WTC11 (cell line): ENCODE measurements at regions not wholly inside any gene's neighbourhood (a gene's known extent, or its start where the extent isn't known, plus 50 kb on each side); places are given as distances from the start of the nearest gene placed in this dataset.

ENCODE experiments used
- ATAC-seq: fragments of 200-7000 bp; cut with Tn5 transposase; 2 replicates; pipeline ENCODE4 v1.10.0; 2021; ENCODE audit warnings: mild to moderate bottlenecking, moderate library complexity
- CTCF ChIA-PET: fragments of 300-600 bp; sonication (Branson Sonifier 250); formaldehyde crosslinking; loops from one replicate; lab custom pipeline; 2021; ENCODE audit warnings: antibody characterized with exemption; lab: Charles Lee
- POLR2A ChIA-PET: fragments of 350-600 bp; sonication (Branson Sonifier 250); formaldehyde crosslinking; loops from one replicate; lab custom pipeline; 2021; ENCODE audit warnings: antibody characterized with exemption; lab: Charles Lee
- DNase-seq: peaks from one replicate; pipeline ENCODE4 v3.0.0; 2021; ENCODE audit warnings: low spot score
- H3K27ac Mint-ChIP-seq: 2 replicates; pipeline ENCODE4 v1.8.0; 2021; ENCODE audit warnings: mixed read lengths
- H3K27me3 Mint-ChIP-seq: 2 replicates; pipeline ENCODE4 v1.8.0; 2021; ENCODE audit warnings: low read depth, mild to moderate bottlenecking, moderate library complexity, mixed read lengths
- H3K36me3 Mint-ChIP-seq: 2 replicates; pipeline ENCODE4 v1.8.0; 2021; ENCODE audit warnings: mixed read lengths
- H3K4me1 Mint-ChIP-seq: 2 replicates; pipeline ENCODE4 v1.8.0; 2022; ENCODE audit warnings: mixed read lengths
- H3K4me3 Mint-ChIP-seq: 2 replicates; pipeline ENCODE4 v1.8.0; 2021; ENCODE audit warnings: mild to moderate bottlenecking, moderate library complexity, mixed read lengths
- H3K9me3 Mint-ChIP-seq: 2 replicates; pipeline ENCODE4 v1.8.0; 2021; ENCODE audit warnings: mixed read lengths
- CREB1 ChIP-seq: sonication (generic); formaldehyde crosslinking; IDR thresholded peaks from 2 replicates; pipeline ENCODE4 v1.8.0; 2023; ENCODE audit warnings: mild to moderate bottlenecking, missing genetic modification reagents
- ETV6 ChIP-seq: sonication (generic); formaldehyde crosslinking; IDR thresholded peaks from 2 replicates; pipeline ENCODE4 v1.8.1; 2022; ENCODE audit warnings: mild to moderate bottlenecking, missing genetic modification reagents
- FOXJ3 ChIP-seq: sonication (generic); formaldehyde crosslinking; IDR thresholded peaks from 2 replicates; pipeline ENCODE4 v1.9.0; 2021; ENCODE audit warnings: missing genetic modification reagents, mild to moderate bottlenecking, borderline replicate concordance
- JUN ChIP-seq: sonication (generic); formaldehyde crosslinking; IDR thresholded peaks from 2 replicates; pipeline ENCODE4 v1.8.0; 2023; ENCODE audit warnings: mild to moderate bottlenecking, missing genetic modification reagents
- MYBL2 ChIP-seq: sonication (generic); formaldehyde crosslinking; IDR thresholded peaks from 2 replicates; pipeline ENCODE4 v1.8.1; 2023; ENCODE audit warnings: mild to moderate bottlenecking, moderate library complexity, missing genetic modification reagents
- NR2C2 ChIP-seq: sonication (generic); formaldehyde crosslinking; IDR thresholded peaks from 2 replicates; pipeline ENCODE4 v1.8.0; 2022; ENCODE audit warnings: mild to moderate bottlenecking, missing genetic modification reagents
- OVOL2 ChIP-seq: fragments of 250-450 bp; sonication (Bioruptor Pico); IDR thresholded peaks from 2 replicates; pipeline ENCODE4 v1.9.0; 2021; ENCODE audit warnings: mild to moderate bottlenecking, borderline replicate concordance
- RELA ChIP-seq: sonication (generic); formaldehyde crosslinking; IDR thresholded peaks from 2 replicates; pipeline ENCODE4 v1.8.1; 2022; ENCODE audit warnings: missing genetic modification reagents, mild to moderate bottlenecking, borderline replicate concordance
- RORB ChIP-seq: fragments of 250-450 bp; sonication (Bioruptor Pico); IDR thresholded peaks from 2 replicates; pipeline ENCODE4 v1.9.0; 2021; ENCODE audit warnings: mild to moderate bottlenecking
- SMAD4 ChIP-seq: sonication (generic); formaldehyde crosslinking; IDR thresholded peaks from 2 replicates; pipeline ENCODE4 v1.8.0; 2022; ENCODE audit warnings: mild to moderate bottlenecking, missing genetic modification reagents
- TEAD1 ChIP-seq: sonication (generic); formaldehyde crosslinking; IDR thresholded peaks from 2 replicates; pipeline ENCODE4 v1.8.0; 2022; ENCODE audit warnings: mild to moderate bottlenecking, missing genetic modification reagents
- TP53 ChIP-seq: sonication (generic); formaldehyde crosslinking; IDR thresholded peaks from 2 replicates; pipeline ENCODE4 v1.8.1; 2023; ENCODE audit warnings: mild to moderate bottlenecking, missing genetic modification reagents
- ZBTB21 ChIP-seq: sonication (generic); formaldehyde crosslinking; IDR thresholded peaks from 2 replicates; pipeline ENCODE4 v1.8.1; 2023; ENCODE audit warnings: mild to moderate bottlenecking, missing genetic modification reagents, borderline replicate concordance
- ZNF121 ChIP-seq: sonication (generic); formaldehyde crosslinking; IDR thresholded peaks from 2 replicates; pipeline ENCODE4 v1.8.0; 2023; ENCODE audit warnings: missing genetic modification reagents
- ZNF219 ChIP-seq: sonication (generic); formaldehyde crosslinking; IDR thresholded peaks from 2 replicates; pipeline ENCODE4 v1.8.0; 2023; ENCODE audit warnings: missing genetic modification reagents, mild to moderate bottlenecking, borderline replicate concordance
- ZNF317 ChIP-seq: sonication (generic); formaldehyde crosslinking; IDR thresholded peaks from 2 replicates; pipeline ENCODE4 v1.8.1; 2023; ENCODE audit warnings: low read depth, mild to moderate bottlenecking, moderate library complexity, missing genetic modification reagents, borderline replicate concordance
- TF ChIP-seq, protein P1 (sequence below): fragments of 250-450 bp; sonication (Bioruptor Pico); IDR thresholded peaks from 2 replicates; pipeline ENCODE4 v1.9.0; 2021; ENCODE audit warnings: moderate library complexity, mild to moderate bottlenecking, inconsistent platforms, borderline replicate concordance
- TF ChIP-seq, protein P2 (sequence below): sonication (generic); formaldehyde crosslinking; IDR thresholded peaks from 2 replicates; pipeline ENCODE4 v1.8.1; 2022; ENCODE audit warnings: missing genetic modification reagents, borderline replicate concordance
- TF ChIP-seq, protein P3 (sequence below): fragments of 250-450 bp; sonication (Bioruptor Pico); IDR thresholded peaks from 2 replicates; pipeline ENCODE4 v1.8.0; 2021; ENCODE audit warnings: mild to moderate bottlenecking
- TF ChIP-seq, protein P4 (sequence below): sonication (generic); formaldehyde crosslinking; IDR thresholded peaks from 2 replicates; pipeline ENCODE4 v1.8.0; 2023; ENCODE audit warnings: mild to moderate bottlenecking, missing genetic modification reagents
- TF ChIP-seq, protein P5 (sequence below): sonication (generic); formaldehyde crosslinking; conservative IDR thresholded peaks from 2 replicates; pipeline ENCODE4 v1.8.1; 2022; ENCODE audit warnings: mild to moderate bottlenecking, missing genetic modification reagents
- TF ChIP-seq, protein P6 (sequence below): sonication (generic); formaldehyde crosslinking; IDR thresholded peaks from 2 replicates; pipeline ENCODE4 v1.8.1; 2022; ENCODE audit warnings: low read depth, missing genetic modification reagents, borderline replicate concordance
- TF ChIP-seq, protein P7 (sequence below): sonication (generic); formaldehyde crosslinking; IDR thresholded peaks from 2 replicates; pipeline ENCODE4 v1.8.1; 2023; ENCODE audit warnings: mild to moderate bottlenecking, missing genetic modification reagents, moderate library complexity
- TF ChIP-seq, protein P8 (sequence below): sonication (generic); formaldehyde crosslinking; IDR thresholded peaks from 2 replicates; pipeline ENCODE4 v1.8.0; 2022; ENCODE audit warnings: mild to moderate bottlenecking, missing genetic modification reagents

DNA sequence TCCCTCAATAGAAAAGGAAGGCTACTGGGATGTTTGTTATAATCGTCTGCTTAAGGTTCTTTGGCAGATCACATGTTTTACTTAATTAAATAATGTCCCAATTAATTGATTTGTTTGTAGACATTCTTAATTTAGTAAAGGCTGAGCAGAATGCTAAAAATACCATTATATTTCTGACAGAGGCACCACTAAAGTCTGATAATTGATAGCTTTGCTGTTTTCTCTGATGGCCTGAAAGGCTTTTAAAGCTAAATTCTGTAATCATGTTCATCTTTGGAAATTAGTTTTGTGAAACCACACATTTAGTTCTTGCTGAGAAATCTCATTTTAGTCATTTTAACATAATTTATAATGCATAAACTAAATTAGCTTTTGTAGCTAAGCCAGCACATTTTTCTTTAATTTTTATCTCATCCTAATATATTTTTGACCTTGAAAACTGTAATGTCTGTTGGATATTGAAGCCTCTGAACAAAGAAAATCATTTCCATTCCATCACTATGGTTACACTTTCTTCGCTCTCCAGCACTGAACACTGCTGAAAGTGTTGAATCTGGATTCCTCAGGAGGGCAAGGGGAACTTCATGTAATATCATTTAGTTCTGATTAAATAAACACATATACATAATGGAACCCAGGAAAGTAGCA, 329.4 kb downstream of the ELAVL2 start:
- no peaks in the 10 kb centered on the region for H3K27me3 Mint-ChIP-seq
- CTCF ChIA-PET = no interaction called here

DNA sequence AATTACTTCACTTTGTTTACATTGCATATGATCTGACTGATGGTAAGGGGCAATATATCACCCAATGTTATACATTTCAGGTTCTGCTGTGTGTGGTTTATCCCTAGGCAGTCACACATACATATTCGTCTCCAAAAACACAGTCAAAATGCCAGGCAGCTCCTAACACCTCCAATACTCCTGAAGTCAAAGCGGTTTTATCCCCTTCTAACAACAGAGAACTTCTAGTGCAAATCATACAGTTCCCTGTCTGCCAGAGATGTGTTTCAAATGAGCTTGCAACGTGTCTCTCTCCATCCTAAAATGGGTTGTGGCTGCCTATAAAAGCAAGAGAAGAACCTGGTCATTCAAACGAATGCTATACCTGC, 328.9 kb downstream of the ELAVL2 start:
- ATAC-seq (no peak), DNase-seq (no peak)
- no peak overlapping the region for H3K4me3 Mint-ChIP-seq
- POLR2A ChIA-PET = no interaction called here
- no peaks in the 10 kb centered on the region for H3K27me3 Mint-ChIP-seq
- H3K27ac Mint-ChIP-seq = no peak overlapping the region
- CTCF ChIA-PET = no interaction called here
- no peaks in the 10 kb centered on the region for H3K36me3 Mint-ChIP-seq
- H3K9me3 Mint-ChIP-seq = peaks cover 4% of the 10 kb centered on the region; the same call in 1 of the 2 replicates
- 0 out of 2 replicates have a peak, but pooled peaks cover 4% of the 10 kb centered on the region for H3K4me1 Mint-ChIP-seq
- TF ChIP-seq ZBTB21 (CRISPR knock-in tag) (no peak), RELA (no peak), TP53 (CRISPR knock-in tag) (no peak), ZNF317 (CRISPR knock-in tag) (no peak), OVOL2 (CRISPR knock-in tag) (no peak), ZNF121 (CRISPR knock-in tag) (no peak), CREB1 (no peak), FOXJ3 (CRISPR knock-in tag) (no peak), TEAD1 (CRISPR knock-in tag) (no peak)
- TF ChIP-seq, protein P1, sequence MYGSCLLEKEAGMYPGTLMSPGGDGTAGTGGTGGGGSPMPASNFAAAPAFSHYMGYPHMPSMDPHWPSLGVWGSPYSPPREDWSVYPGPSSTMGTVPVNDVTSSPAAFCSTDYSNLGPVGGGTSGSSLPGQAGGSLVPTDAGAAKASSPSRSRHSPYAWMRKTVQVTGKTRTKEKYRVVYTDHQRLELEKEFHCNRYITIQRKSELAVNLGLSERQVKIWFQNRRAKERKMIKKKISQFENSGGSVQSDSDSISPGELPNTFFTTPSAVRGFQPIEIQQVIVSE (CRISPR knock-in tag) = no peak
- TF ChIP-seq, protein P2, sequence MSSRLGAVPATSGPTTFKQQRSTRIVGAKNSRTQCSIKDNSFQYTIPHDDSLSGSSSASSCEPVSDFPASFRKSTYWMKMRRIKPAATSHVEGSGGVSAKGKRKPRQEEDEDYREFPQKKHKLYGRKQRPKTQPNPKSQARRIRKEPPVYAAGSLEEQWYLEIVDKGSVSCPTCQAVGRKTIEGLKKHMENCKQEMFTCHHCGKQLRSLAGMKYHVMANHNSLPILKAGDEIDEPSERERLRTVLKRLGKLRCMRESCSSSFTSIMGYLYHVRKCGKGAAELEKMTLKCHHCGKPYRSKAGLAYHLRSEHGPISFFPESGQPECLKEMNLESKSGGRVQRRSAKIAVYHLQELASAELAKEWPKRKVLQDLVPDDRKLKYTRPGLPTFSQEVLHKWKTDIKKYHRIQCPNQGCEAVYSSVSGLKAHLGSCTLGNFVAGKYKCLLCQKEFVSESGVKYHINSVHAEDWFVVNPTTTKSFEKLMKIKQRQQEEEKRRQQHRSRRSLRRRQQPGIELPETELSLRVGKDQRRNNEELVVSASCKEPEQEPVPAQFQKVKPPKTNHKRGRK (CRISPR knock-in tag) = no peak
- TF ChIP-seq, protein P3, sequence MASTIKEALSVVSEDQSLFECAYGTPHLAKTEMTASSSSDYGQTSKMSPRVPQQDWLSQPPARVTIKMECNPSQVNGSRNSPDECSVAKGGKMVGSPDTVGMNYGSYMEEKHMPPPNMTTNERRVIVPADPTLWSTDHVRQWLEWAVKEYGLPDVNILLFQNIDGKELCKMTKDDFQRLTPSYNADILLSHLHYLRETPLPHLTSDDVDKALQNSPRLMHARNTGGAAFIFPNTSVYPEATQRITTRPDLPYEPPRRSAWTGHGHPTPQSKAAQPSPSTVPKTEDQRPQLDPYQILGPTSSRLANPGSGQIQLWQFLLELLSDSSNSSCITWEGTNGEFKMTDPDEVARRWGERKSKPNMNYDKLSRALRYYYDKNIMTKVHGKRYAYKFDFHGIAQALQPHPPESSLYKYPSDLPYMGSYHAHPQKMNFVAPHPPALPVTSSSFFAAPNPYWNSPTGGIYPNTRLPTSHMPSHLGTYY = no peak
- TF ChIP-seq, protein P4, sequence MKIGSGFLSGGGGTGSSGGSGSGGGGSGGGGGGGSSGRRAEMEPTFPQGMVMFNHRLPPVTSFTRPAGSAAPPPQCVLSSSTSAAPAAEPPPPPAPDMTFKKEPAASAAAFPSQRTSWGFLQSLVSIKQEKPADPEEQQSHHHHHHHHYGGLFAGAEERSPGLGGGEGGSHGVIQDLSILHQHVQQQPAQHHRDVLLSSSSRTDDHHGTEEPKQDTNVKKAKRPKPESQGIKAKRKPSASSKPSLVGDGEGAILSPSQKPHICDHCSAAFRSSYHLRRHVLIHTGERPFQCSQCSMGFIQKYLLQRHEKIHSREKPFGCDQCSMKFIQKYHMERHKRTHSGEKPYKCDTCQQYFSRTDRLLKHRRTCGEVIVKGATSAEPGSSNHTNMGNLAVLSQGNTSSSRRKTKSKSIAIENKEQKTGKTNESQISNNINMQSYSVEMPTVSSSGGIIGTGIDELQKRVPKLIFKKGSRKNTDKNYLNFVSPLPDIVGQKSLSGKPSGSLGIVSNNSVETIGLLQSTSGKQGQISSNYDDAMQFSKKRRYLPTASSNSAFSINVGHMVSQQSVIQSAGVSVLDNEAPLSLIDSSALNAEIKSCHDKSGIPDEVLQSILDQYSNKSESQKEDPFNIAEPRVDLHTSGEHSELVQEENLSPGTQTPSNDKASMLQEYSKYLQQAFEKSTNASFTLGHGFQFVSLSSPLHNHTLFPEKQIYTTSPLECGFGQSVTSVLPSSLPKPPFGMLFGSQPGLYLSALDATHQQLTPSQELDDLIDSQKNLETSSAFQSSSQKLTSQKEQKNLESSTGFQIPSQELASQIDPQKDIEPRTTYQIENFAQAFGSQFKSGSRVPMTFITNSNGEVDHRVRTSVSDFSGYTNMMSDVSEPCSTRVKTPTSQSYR (CRISPR knock-in tag) = no peak
- TF ChIP-seq, protein P5, sequence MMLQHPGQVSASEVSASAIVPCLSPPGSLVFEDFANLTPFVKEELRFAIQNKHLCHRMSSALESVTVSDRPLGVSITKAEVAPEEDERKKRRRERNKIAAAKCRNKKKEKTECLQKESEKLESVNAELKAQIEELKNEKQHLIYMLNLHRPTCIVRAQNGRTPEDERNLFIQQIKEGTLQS (CRISPR knock-in tag) = no peak
- TF ChIP-seq, protein P6, sequence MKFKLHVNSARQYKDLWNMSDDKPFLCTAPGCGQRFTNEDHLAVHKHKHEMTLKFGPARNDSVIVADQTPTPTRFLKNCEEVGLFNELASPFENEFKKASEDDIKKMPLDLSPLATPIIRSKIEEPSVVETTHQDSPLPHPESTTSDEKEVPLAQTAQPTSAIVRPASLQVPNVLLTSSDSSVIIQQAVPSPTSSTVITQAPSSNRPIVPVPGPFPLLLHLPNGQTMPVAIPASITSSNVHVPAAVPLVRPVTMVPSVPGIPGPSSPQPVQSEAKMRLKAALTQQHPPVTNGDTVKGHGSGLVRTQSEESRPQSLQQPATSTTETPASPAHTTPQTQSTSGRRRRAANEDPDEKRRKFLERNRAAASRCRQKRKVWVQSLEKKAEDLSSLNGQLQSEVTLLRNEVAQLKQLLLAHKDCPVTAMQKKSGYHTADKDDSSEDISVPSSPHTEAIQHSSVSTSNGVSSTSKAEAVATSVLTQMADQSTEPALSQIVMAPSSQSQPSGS (CRISPR knock-in tag) = no peak

More for the DNA sequence above, 329.4 kb downstream of the ELAVL2 start:
- no peaks in the 10 kb centered on the region for H3K36me3 Mint-ChIP-seq
- peaks cover 4% of the 10 kb centered on the region; the same call in 1 of the 2 replicates for H3K9me3 Mint-ChIP-seq
- no peak for DNase-seq
- H3K27ac Mint-ChIP-seq = no peak overlapping the region
- H3K4me3 Mint-ChIP-seq = no peak overlapping the region
- H3K4me1 Mint-ChIP-seq = 0 out of 2 replicates have a peak, but pooled peaks cover 4% of the 10 kb centered on the region
- POLR2A ChIA-PET = no interaction called here
- TF ChIP-seq NR2C2 (CRISPR knock-in tag) = no peak
- TF ChIP-seq MYBL2 (CRISPR knock-in tag) = no peak
- TF ChIP-seq RORB (CRISPR knock-in tag) = no peak
- TF ChIP-seq, protein P7, sequence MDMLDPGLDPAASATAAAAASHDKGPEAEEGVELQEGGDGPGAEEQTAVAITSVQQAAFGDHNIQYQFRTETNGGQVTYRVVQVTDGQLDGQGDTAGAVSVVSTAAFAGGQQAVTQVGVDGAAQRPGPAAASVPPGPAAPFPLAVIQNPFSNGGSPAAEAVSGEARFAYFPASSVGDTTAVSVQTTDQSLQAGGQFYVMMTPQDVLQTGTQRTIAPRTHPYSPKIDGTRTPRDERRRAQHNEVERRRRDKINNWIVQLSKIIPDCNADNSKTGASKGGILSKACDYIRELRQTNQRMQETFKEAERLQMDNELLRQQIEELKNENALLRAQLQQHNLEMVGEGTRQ (CRISPR knock-in tag) = no peak
- TF ChIP-seq ETV6 (CRISPR knock-in tag) = no peak
- no peak for TF ChIP-seq JUN (CRISPR knock-in tag)
- TF ChIP-seq, protein P8, sequence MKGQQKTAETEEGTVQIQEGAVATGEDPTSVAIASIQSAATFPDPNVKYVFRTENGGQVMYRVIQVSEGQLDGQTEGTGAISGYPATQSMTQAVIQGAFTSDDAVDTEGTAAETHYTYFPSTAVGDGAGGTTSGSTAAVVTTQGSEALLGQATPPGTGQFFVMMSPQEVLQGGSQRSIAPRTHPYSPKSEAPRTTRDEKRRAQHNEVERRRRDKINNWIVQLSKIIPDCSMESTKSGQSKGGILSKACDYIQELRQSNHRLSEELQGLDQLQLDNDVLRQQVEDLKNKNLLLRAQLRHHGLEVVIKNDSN (CRISPR knock-in tag) = no peak
- no peak for TF ChIP-seq SMAD4 (CRISPR knock-in tag)
- TF ChIP-seq ZNF219 (CRISPR knock-in tag) = no peak
- no peak for TF ChIP-seq ZBTB21 (CRISPR knock-in tag)
- ATAC-seq = no peak
